ENCODE measurements at regions not wholly inside any gene's neighbourhood (a gene's known extent, or its start where the extent isn't known, plus 50 kb on each side); places are given as distances from the start of the nearest gene placed in this dataset.

- DNase-seq: no peak
- no peak for TF ChIP-seq POLR2A (IDR thresholded peaks at IDR 0.05)
- no peak for TF ChIP-seq CTCF (IDR thresholded peaks at IDR 0.05)
- H3K4me1 ChIP-seq: no peaks in the 10 kb centered on the region
- WGBS, 2 donors: 72 to 81% methylated on average over 8 of the region's 8 CpGs
- H3K9me3 ChIP-seq: peaks cover 0 to under 1% (median 0%) of the 10 kb centered on the region in 3 donors
- no peak overlapping the region for H3K27ac ChIP-seq
- H3K27me3 ChIP-seq: no peaks in the 10 kb centered on the region
- H3K36me3 ChIP-seq: no peaks in the 10 kb centered on the region
- no peak overlapping the region for H3K4me3 ChIP-seq
- intact Hi-C loops (cut with DNase I): no loop called here
These were observed 75.0 kb upstream of the OXGR1 start for GRCh38 chr13:97069050-97069815.

GRCh38 chr13:97072297-97072696, 78.0 kb upstream of the OXGR1 start:
- Histone ChIP-seq H3K27me3 (no peaks in the 10 kb centered on the region), H3K27ac (no peak overlapping the region), H3K4me1 (no peaks in the 10 kb centered on the region), H3K36me3 (no peaks in the 10 kb centered on the region), H3K9me3 (peaks cover 0 to 12% (median 0%) of the 10 kb centered on the region in 3 donors), H3K4me3 (no peak overlapping the region)
- intact Hi-C loops (cut with DNase I): no loop called here
- TF ChIP-seq CTCF (IDR thresholded peaks at IDR 0.05) (no peak), POLR2A (IDR thresholded peaks at IDR 0.05) (no peak)
- 34 to 45% methylated on average over 2 of the region's 2 CpGs for WGBS, 2 donors
- no peak for DNase-seq

- H3K9me3 ChIP-seq: peaks cover 0 to 12% (median 0%) of the 10 kb centered on the region in 3 donors
- H3K4me3 ChIP-seq: no peak overlapping the region
- no peaks in the 10 kb centered on the region for H3K4me1 ChIP-seq
- TF ChIP-seq POLR2A (IDR thresholded peaks at IDR 0.05) (no peak), CTCF (IDR thresholded peaks at IDR 0.05) (no peak)
- intact Hi-C loops (cut with DNase I): no loop called here
- no peaks in the 10 kb centered on the region for H3K27me3 ChIP-seq
- no peaks in the 10 kb centered on the region for H3K36me3 ChIP-seq
- no peak for DNase-seq
- no peak overlapping the region for H3K27ac ChIP-seq
- 47 to 65% methylated on average over 1 of the region's 1 CpG for WGBS, 2 donors
These were observed 80.3 kb upstream of the OXGR1 start for GRCh38 chr13:97074618-97075017.

- WGBS, 2 donors: 73 to 77% methylated on average over 9 of the region's 9 CpGs
- H3K27ac ChIP-seq: peak overlapping the region in 1 of 4 donors; percentile 45
These were observed 82.6 kb upstream of the OXGR1 start for GRCh38 chr13:97076898-97077297.

More at GRCh38 chr13:97076898-97077297, 82.6 kb upstream of the OXGR1 start:
- Histone ChIP-seq H3K36me3 (no peaks in the 10 kb centered on the region), H3K4me1 (no peaks in the 10 kb centered on the region), H3K4me3 (peak overlapping the region in 1 of 4 donors; percentile 28), H3K27me3 (no peaks in the 10 kb centered on the region), H3K9me3 (peaks cover 0 to 12% (median 0%) of the 10 kb centered on the region in 3 donors)
- intact Hi-C loops (cut with DNase I): no loop called here
- TF ChIP-seq POLR2A (IDR thresholded peaks at IDR 0.05): no peak
- TF ChIP-seq CTCF (IDR thresholded peaks at IDR 0.05): no peak
- DNase-seq: no peak
